ENCODE measurements at regions not wholly inside any gene's neighbourhood (a gene's known extent, or its start where the extent isn't known, plus 50 kb on each side); places are given as distances from the start of the nearest gene placed in this dataset.

DNA sequence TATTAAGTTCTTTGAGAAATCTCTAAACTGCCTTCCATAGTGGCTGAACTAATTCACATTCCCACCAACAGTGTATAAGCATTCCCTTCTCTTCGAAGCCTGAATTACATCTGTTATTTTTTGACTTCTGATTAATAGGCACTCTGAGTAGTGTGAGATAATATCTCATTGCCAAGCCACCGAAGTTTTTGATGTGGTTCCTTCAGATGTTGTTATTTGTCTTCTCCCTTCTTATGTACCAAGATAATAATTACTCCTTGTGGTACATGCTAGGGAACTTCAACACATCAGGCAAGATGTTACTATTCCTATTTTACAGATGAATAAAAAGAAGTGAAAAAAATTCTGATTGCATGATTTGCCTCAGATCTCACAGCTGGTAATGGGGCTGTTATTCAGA lies 70.9 kb downstream of the KCTD12 start:
- TF ChIP-seq, protein P1, sequence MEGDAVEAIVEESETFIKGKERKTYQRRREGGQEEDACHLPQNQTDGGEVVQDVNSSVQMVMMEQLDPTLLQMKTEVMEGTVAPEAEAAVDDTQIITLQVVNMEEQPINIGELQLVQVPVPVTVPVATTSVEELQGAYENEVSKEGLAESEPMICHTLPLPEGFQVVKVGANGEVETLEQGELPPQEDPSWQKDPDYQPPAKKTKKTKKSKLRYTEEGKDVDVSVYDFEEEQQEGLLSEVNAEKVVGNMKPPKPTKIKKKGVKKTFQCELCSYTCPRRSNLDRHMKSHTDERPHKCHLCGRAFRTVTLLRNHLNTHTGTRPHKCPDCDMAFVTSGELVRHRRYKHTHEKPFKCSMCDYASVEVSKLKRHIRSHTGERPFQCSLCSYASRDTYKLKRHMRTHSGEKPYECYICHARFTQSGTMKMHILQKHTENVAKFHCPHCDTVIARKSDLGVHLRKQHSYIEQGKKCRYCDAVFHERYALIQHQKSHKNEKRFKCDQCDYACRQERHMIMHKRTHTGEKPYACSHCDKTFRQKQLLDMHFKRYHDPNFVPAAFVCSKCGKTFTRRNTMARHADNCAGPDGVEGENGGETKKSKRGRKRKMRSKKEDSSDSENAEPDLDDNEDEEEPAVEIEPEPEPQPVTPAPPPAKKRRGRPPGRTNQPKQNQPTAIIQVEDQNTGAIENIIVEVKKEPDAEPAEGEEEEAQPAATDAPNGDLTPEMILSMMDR (IDR thresholded peaks at IDR 0.05): no peak
- TF ChIP-seq POLR2A (IDR thresholded peaks at IDR 0.05): no peak

Measured in body of pancreas (tissue), 4 donors.